ENCODE measurements at regions not wholly inside any gene's neighbourhood (a gene's known extent, or its start where the extent isn't known, plus 50 kb on each side); places are given as distances from the start of the nearest gene placed in this dataset.
A peak's percentile ranks its signal among the peaks of the same experiment; 100 is the strongest.

DNA sequence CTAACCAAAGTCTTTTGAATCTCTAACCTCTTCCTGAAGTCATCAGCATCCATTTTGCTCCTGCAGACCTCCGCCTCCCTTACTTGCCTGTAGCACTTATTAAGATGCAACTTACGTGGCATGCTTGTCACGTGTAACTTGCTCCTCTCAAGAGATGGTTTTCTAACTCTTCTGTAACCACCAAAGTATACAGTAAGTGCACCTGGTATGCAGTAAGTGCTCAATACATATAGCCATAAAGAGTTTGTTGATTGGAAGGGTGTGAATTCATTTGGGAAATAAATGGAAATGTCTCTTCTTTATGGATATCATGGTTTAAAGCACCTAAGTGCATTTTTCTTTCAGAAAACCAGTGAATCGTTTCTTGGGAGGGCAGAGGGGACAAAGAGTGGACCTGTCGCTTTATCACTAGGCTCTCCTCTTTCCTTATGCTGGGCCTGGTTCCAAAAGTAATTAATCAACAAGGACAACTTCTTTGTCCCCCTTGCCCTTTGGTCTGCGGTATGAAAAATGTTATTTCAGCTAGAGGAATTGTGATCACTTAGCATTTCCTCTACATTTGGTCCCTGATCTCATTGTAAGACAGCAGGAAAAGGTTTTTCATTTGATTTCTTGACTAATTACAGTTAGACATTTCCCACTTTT lies 370.0 kb upstream of the SPRED2 start:
- no peak overlapping the region for H3K9ac ChIP-seq (ENCODE audit: low read depth, low read length, poor library complexity, severe bottlenecking)
- H3K79me2 ChIP-seq (ENCODE audit: insufficient read depth, low read length), result no peaks in the 10 kb centered on the region
- no peak overlapping the region for H2AFZ ChIP-seq (ENCODE audit: low read length)
- no peak overlapping the region for H3K4me2 ChIP-seq (ENCODE audit: low read depth, low read length, poor library complexity, severe bottlenecking)
- no peaks in the 10 kb centered on the region for H3K9me3 ChIP-seq (ENCODE audit: insufficient read depth, low read depth, low read length)
- no peaks in the 10 kb centered on the region for H3K27me3 ChIP-seq (ENCODE audit: insufficient read depth, low read length, poor library complexity, severe bottlenecking)
- H3K36me3 ChIP-seq (ENCODE audit: insufficient read depth, low read length), result no peaks in the 10 kb centered on the region
- no peaks in the 10 kb centered on the region for H4K20me1 ChIP-seq (ENCODE audit: insufficient read depth, low read length, poor library complexity, severe bottlenecking)
- H3K4me1 ChIP-seq (ENCODE audit: insufficient read depth, low read length, poor library complexity, severe bottlenecking), result no peaks in the 10 kb centered on the region
- H3F3A ChIP-seq (ENCODE audit: low read depth), result no peaks in the 10 kb centered on the region
- no peaks in the 10 kb centered on the region for H3K9me2 ChIP-seq (replicated peaks; ENCODE audit: low read depth, low read length)
- TF ChIP-seq, protein P1, sequence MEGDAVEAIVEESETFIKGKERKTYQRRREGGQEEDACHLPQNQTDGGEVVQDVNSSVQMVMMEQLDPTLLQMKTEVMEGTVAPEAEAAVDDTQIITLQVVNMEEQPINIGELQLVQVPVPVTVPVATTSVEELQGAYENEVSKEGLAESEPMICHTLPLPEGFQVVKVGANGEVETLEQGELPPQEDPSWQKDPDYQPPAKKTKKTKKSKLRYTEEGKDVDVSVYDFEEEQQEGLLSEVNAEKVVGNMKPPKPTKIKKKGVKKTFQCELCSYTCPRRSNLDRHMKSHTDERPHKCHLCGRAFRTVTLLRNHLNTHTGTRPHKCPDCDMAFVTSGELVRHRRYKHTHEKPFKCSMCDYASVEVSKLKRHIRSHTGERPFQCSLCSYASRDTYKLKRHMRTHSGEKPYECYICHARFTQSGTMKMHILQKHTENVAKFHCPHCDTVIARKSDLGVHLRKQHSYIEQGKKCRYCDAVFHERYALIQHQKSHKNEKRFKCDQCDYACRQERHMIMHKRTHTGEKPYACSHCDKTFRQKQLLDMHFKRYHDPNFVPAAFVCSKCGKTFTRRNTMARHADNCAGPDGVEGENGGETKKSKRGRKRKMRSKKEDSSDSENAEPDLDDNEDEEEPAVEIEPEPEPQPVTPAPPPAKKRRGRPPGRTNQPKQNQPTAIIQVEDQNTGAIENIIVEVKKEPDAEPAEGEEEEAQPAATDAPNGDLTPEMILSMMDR (conservative IDR thresholded peaks at IDR 0.05; ENCODE audit: low read length), result no peak
- TF ChIP-seq EZH2phosphoT487 (IDR thresholded peaks at IDR 0.05; ENCODE audit: borderline replicate concordance), result no peak
- no peak overlapping the region for H3K4me3 ChIP-seq (ENCODE audit: low read length, poor library complexity, severe bottlenecking)

DNA sequence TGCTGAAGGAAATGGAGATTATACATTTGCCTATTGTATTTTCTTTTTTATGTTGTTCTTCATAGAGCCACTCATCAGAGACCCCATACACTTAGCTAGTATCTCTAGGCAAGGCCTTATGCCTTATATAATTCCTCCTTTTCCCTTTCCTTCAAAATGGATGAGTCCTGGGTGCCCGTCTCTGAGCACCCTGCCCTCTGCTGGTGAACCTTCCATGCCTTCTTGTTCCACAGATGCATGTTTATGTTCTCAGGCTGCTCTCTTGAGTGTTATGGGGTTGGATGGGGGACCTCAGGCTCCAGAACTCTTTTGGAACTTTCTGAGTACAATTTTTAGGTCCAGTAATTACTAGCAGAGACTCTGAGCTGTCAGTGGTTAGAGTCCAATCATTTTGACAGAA lies 368.6 kb upstream of the SPRED2 start:
- no peaks in the 10 kb centered on the region for H3K79me2 ChIP-seq (ENCODE audit: insufficient read depth, low read length)

DNA sequence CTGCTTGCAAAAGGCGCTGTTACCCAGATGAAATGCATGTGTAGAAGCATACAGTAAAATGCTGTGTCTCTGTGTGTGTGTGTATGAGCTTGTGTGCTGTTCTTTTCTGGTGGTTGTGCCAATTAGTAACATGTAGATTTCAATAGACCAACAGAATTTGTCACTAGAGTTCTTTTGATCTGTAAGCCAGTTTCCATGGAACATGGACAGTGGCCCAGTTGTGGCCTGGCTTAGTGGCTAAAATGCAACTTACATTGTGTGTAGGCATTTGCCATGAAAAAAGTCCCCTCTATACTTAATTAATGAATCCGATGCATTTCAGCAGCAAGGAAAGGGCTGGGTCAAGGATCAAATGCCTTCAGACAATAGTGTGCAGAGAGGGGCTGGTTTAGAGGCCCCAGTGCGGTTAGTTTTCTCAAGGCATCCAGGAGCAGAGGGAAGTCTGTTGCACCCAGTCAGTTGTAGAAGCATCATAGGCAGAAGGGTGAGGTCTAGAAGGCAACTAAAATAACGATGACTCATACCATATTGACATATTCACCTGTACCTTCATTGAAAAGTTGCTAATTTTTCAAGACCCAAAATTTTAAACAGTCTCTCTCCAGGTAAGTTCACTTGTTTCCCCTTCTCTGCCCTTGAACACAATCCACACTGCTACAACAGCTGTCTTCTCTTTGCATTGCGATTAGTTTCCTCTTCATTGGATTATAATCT lies 366.9 kb upstream of the SPRED2 start:
- H3K79me2 ChIP-seq (ENCODE audit: insufficient read depth, low read length), result no peaks in the 10 kb centered on the region
- H3F3A ChIP-seq (ENCODE audit: low read depth), result no peaks in the 10 kb centered on the region
- no peaks in the 10 kb centered on the region for H4K20me1 ChIP-seq (ENCODE audit: insufficient read depth, low read length, poor library complexity, severe bottlenecking)
- H3K4me2 ChIP-seq (ENCODE audit: low read depth, low read length, poor library complexity, severe bottlenecking), result no peak overlapping the region
- H3K27me3 ChIP-seq (ENCODE audit: insufficient read depth, low read length, poor library complexity, severe bottlenecking), result no peaks in the 10 kb centered on the region
- no peak overlapping the region for H3K4me3 ChIP-seq (ENCODE audit: low read length, poor library complexity, severe bottlenecking)
- H3K9ac ChIP-seq (ENCODE audit: low read depth, low read length, poor library complexity, severe bottlenecking), result no peak overlapping the region
- TF ChIP-seq EZH2phosphoT487 (IDR thresholded peaks at IDR 0.05; ENCODE audit: borderline replicate concordance), result no peak
- TF ChIP-seq, protein P1 (conservative IDR thresholded peaks at IDR 0.05; ENCODE audit: low read length), result no peak
- no peaks in the 10 kb centered on the region for H3K9me2 ChIP-seq (replicated peaks; ENCODE audit: low read depth, low read length)
- H3K4me1 ChIP-seq (ENCODE audit: insufficient read depth, low read length, poor library complexity, severe bottlenecking), result no peaks in the 10 kb centered on the region
- H3K36me3 ChIP-seq (ENCODE audit: insufficient read depth, low read length), result no peaks in the 10 kb centered on the region
- no peak overlapping the region for H2AFZ ChIP-seq (ENCODE audit: low read length)
- no peaks in the 10 kb centered on the region for H3K9me3 ChIP-seq (ENCODE audit: insufficient read depth, low read depth, low read length)

More for the DNA sequence above, 368.6 kb upstream of the SPRED2 start:
- Histone ChIP-seq H3K4me3 (ENCODE audit: low read length, poor library complexity, severe bottlenecking) (no peak overlapping the region), H4K20me1 (ENCODE audit: insufficient read depth, low read length, poor library complexity, severe bottlenecking) (no peaks in the 10 kb centered on the region), H3K9me2 (replicated peaks; ENCODE audit: low read depth, low read length) (no peaks in the 10 kb centered on the region), H3K9ac (ENCODE audit: low read depth, low read length, poor library complexity, severe bottlenecking) (no peak overlapping the region), H3K4me2 (ENCODE audit: low read depth, low read length, poor library complexity, severe bottlenecking) (no peak overlapping the region), H2AFZ (ENCODE audit: low read length) (no peak overlapping the region), H3K36me3 (ENCODE audit: insufficient read depth, low read length) (no peaks in the 10 kb centered on the region), H3K4me1 (ENCODE audit: insufficient read depth, low read length, poor library complexity, severe bottlenecking) (no peaks in the 10 kb centered on the region), H3K27me3 (ENCODE audit: insufficient read depth, low read length, poor library complexity, severe bottlenecking) (no peaks in the 10 kb centered on the region), H3F3A (ENCODE audit: low read depth) (no peaks in the 10 kb centered on the region), H3K9me3 (ENCODE audit: insufficient read depth, low read depth, low read length) (no peaks in the 10 kb centered on the region)
- TF ChIP-seq EZH2phosphoT487 (IDR thresholded peaks at IDR 0.05; ENCODE audit: borderline replicate concordance), result no peak
- TF ChIP-seq, protein P1 (conservative IDR thresholded peaks at IDR 0.05; ENCODE audit: low read length), result peak; percentile 29

Data from Loucy (cell line).